ENCODE measurements at regions not wholly inside any gene's neighbourhood (a gene's known extent, or its start where the extent isn't known, plus 50 kb on each side); places are given as distances from the start of the nearest gene placed in this dataset.

- H3K9me3 ChIP-seq (ENCODE audit: severe bottlenecking) = no peaks in the 10 kb centered on the region
- no peak overlapping the region for H3K27ac ChIP-seq
- TF ChIP-seq CTCF (IDR thresholded peaks at IDR 0.05; ENCODE audit: low read depth, low read length) = no peak
- no peaks in the 10 kb centered on the region for H3K36me3 ChIP-seq
- no peak overlapping the region for H3K4me3 ChIP-seq (ENCODE audit: low read depth, low read length)
- DNase-seq = no peak
- no peaks in the 10 kb centered on the region for H3K27me3 ChIP-seq (ENCODE audit: insufficient read depth, low read depth, severe bottlenecking)
Observed at GRCh38 chr7:57328457-57328856, 121.5 kb upstream of the ZNF716 start.

- no peak overlapping the region for H3K27ac ChIP-seq
- no peak overlapping the region for H3K4me3 ChIP-seq (ENCODE audit: low read depth, low read length)
- H3K36me3 ChIP-seq = no peaks in the 10 kb centered on the region
- no peak for TF ChIP-seq CTCF (IDR thresholded peaks at IDR 0.05; ENCODE audit: low read depth, low read length)
- DNase-seq = no peak
- no peaks in the 10 kb centered on the region for H3K27me3 ChIP-seq (ENCODE audit: insufficient read depth, low read depth, severe bottlenecking)
- H3K9me3 ChIP-seq (ENCODE audit: severe bottlenecking) = no peaks in the 10 kb centered on the region
Observed at GRCh38 chr7:57328963-57329362, 121.0 kb upstream of the ZNF716 start.

GRCh38 chr7:57339198-57339944, 110.6 kb upstream of the ZNF716 start:
- Histone ChIP-seq H3K27ac (no peak overlapping the region), H3K4me3 (ENCODE audit: low read depth, low read length) (no peak overlapping the region), H3K36me3 (no peaks in the 10 kb centered on the region), H3K27me3 (ENCODE audit: insufficient read depth, low read depth, severe bottlenecking) (no peaks in the 10 kb centered on the region), H3K9me3 (ENCODE audit: severe bottlenecking) (no peaks in the 10 kb centered on the region)
- no peak for DNase-seq
- no peak for TF ChIP-seq CTCF (IDR thresholded peaks at IDR 0.05; ENCODE audit: low read depth, low read length)

GRCh38 chr7:57342954-57343353, 107.0 kb upstream of the ZNF716 start:
- H3K27ac ChIP-seq = no peak overlapping the region
- H3K27me3 ChIP-seq (ENCODE audit: insufficient read depth, low read depth, severe bottlenecking) = no peaks in the 10 kb centered on the region
- no peak for DNase-seq
- H3K9me3 ChIP-seq (ENCODE audit: severe bottlenecking) = no peaks in the 10 kb centered on the region
- TF ChIP-seq CTCF (IDR thresholded peaks at IDR 0.05; ENCODE audit: low read depth, low read length) = no peak
- no peak overlapping the region for H3K4me3 ChIP-seq (ENCODE audit: low read depth, low read length)
- no peaks in the 10 kb centered on the region for H3K36me3 ChIP-seq

GRCh38 chr7:57343901-57344622, 105.9 kb upstream of the ZNF716 start:
- Histone ChIP-seq H3K9me3 (ENCODE audit: severe bottlenecking) (no peaks in the 10 kb centered on the region), H3K27ac (no peak overlapping the region), H3K4me3 (ENCODE audit: low read depth, low read length) (no peak overlapping the region), H3K27me3 (ENCODE audit: insufficient read depth, low read depth, severe bottlenecking) (no peaks in the 10 kb centered on the region), H3K36me3 (no peaks in the 10 kb centered on the region)
- no peak for DNase-seq
- no peak for TF ChIP-seq CTCF (IDR thresholded peaks at IDR 0.05; ENCODE audit: low read depth, low read length)

All from WERI-Rb-1 (cell line).